B cell (primary cell): ENCODE measurements at regions not wholly inside any gene's neighbourhood (a gene's known extent, or its start where the extent isn't known, plus 50 kb on each side); places are given as distances from the start of the nearest gene placed in this dataset.

Source experiments
- ATAC-seq: fragments of 200-7000 bp; cut with Tn5 transposase; one replicate; pipeline ENCODE4 v1.10.0; 2021; ENCODE audit warnings: low read depth, mild to moderate bottlenecking, moderate number of reproducible peaks, moderate library complexity
- CTCF ChIA-PET: fragments of 350-600 bp; sonication (Branson Sonifier 250); formaldehyde crosslinking; loops from one replicate; lab custom pipeline; 2021; ENCODE audit warnings: antibody characterized with exemption, inconsistent platforms; lab: Charles Lee
- POLR2A ChIA-PET: fragments of 350-600 bp; sonication (Branson Sonifier 250); formaldehyde crosslinking; loops from one replicate; lab custom pipeline; 2021; ENCODE audit warnings: antibody characterized with exemption; lab: Charles Lee
- DNase-seq: peaks from one replicate; pipeline ENCODE4 v3.0.0; 2013
- H2AFZ ChIP-seq: 2 replicates; pipeline ENCODE4 v1.6.1; 2012; ENCODE audit warnings: mild to moderate bottlenecking, low read depth, low read length; ENCODE audit not compliant: insufficient read depth, poor library complexity, severe bottlenecking
- H3K27ac ChIP-seq, 2 donors: 1 replicate in 1 of 2; 2 replicates in 1 of 2; pipeline ENCODE4 v1.5.1; 2012 to 2013; ENCODE audit warnings: low read length in 2 of 2, mild to moderate bottlenecking in 2 of 2, moderate library complexity in 1 of 2
- H3K27me3 ChIP-seq, 4 experiments: fragments of 200-600 bp in 1 of 4; sonication (generic) in 1 of 4; replicated peaks in 1 of 4; 1 replicate in 2 of 4; 2 replicates in 2 of 4; pipeline versions ENCODE4 v1.6.1 to v1.7.0; 2013 to 2016; ENCODE audit warnings: low read length in 3 of 4, mild to moderate bottlenecking in 2 of 4, mixed read lengths in 1 of 4, moderate library complexity in 1 of 4; ENCODE audit not compliant: insufficient read depth in 4 of 4, control insufficient read depth in 3 of 4; ENCODE audit errors: control extremely low read depth in 1 of 4
- H3K36me3 ChIP-seq, 2 experiments: replicated peaks in 1 of 2; 1 replicate in 1 of 2; 2 replicates in 1 of 2; pipeline versions ENCODE4 v1.6.1 to v1.7.1; 2013; ENCODE audit warnings: low read length in 1 of 2; ENCODE audit not compliant: insufficient read depth in 2 of 2, control insufficient read depth in 1 of 2; ENCODE audit errors: control extremely low read depth in 1 of 2, extremely low read depth in 1 of 2
- H3K4me1 ChIP-seq, 2 donors: fragments of 200-600 bp in 1 of 2; sonication (generic) in 1 of 2; 1 replicate in 1 of 2; 2 replicates in 1 of 2; pipeline versions ENCODE4 v1.5.1 to v1.6.1; 2013 to 2017; ENCODE audit warnings: low read length in 2 of 2; ENCODE audit not compliant: control insufficient read depth in 2 of 2, insufficient read depth in 2 of 2
- H3K4me2 ChIP-seq: replicated peaks from 2 replicates; pipeline ENCODE3; 2012; ENCODE audit warnings: mild to moderate bottlenecking, low read depth, low read length; ENCODE audit not compliant: poor library complexity, severe bottlenecking
- H3K4me3 ChIP-seq, 5 experiments: fragments of 200-600 bp in 1 of 5; sonication (generic) in 1 of 5; 1 replicate in 3 of 5; 2 replicates in 2 of 5; pipeline versions ENCODE4 v1.5.1 to v1.7.0; 2011 to 2016; ENCODE audit warnings: low read length in 4 of 5, mild to moderate bottlenecking in 4 of 5, low read depth in 2 of 5, control low read depth in 1 of 5, moderate library complexity in 1 of 5; ENCODE audit not compliant: insufficient read depth in 1 of 5; ENCODE audit errors: control extremely low read depth in 1 of 5, extremely low read depth in 1 of 5
- H3K79me2 ChIP-seq: fragments of 200-600 bp; sonication (generic); one replicate; pipeline ENCODE4 v1.6.0; 2016; ENCODE audit warnings: low read length; ENCODE audit not compliant: control insufficient read depth, insufficient read depth
- H3K9ac ChIP-seq: fragments of 200-600 bp; sonication (generic); 2 replicates; pipeline ENCODE4 v1.6.1; 2017; ENCODE audit warnings: mild to moderate bottlenecking, low read length, moderate library complexity
- H3K9me3 ChIP-seq, 3 donors: one replicate each; pipeline versions ENCODE4 v1.6.1 to v1.7.1; 2013; ENCODE audit warnings: low read length in 2 of 3; ENCODE audit not compliant: control insufficient read depth in 2 of 3, insufficient read depth in 1 of 3; ENCODE audit errors: control extremely low read depth in 1 of 3
- H4K20me1 ChIP-seq: 2 replicates; pipeline ENCODE4 v1.6.0; 2012; ENCODE audit warnings: mild to moderate bottlenecking, low read length; ENCODE audit not compliant: insufficient read depth, control insufficient read depth, poor library complexity, severe bottlenecking
- H3K27ac Mint-ChIP-seq: one replicate; pipeline ENCODE4 v1.8.0; 2021; ENCODE audit warnings: mixed read lengths
- H3K27me3 Mint-ChIP-seq: one replicate; pipeline ENCODE4 v1.8.0; 2021; ENCODE audit warnings: mixed read lengths
- H3K4me1 Mint-ChIP-seq: one replicate; pipeline ENCODE4 v1.8.0; 2021; ENCODE audit warnings: mixed read lengths
- H3K4me3 Mint-ChIP-seq: one replicate; pipeline ENCODE4 v1.8.0; 2021; ENCODE audit warnings: mixed read lengths
- H3K9me3 Mint-ChIP-seq: one replicate; pipeline ENCODE4 v1.8.0; 2022; ENCODE audit warnings: mixed read lengths; ENCODE audit not compliant: insufficient read depth
- CTCF ChIP-seq: fragments of 200-600 bp; IDR thresholded peaks from one replicate; pipeline ENCODE4 v1.8.0; 2022; ENCODE audit warnings: antibody characterized with exemption, mild to moderate bottlenecking
- EZH2 ChIP-seq: IDR thresholded peaks from 2 replicates; pipeline ENCODE4 v1.6.1; 2012; ENCODE audit warnings: borderline replicate concordance, low read depth, mild to moderate bottlenecking, moderate library complexity, low read length; ENCODE audit not compliant: insufficient read depth, poor library complexity, severe bottlenecking
- WGBS: methylation state at CpG from one replicate; pipeline ENCODE4 v1.1.5; 2013; ENCODE audit warnings: missing lambda C conversion rate; ENCODE audit not compliant: insufficient coverage; 5-methylcytosine and 5-hydroxymethylcytosine counted together
- intact Hi-C: fragments of 100-400 bp; cut with micrococcal nuclease; formaldehyde crosslinking; loops from one replicate; pipeline ENCODE4 v1.10.0; 2022

GRCh38 chr9:115746496-115746895, 407.1 kb upstream of the PAPPA start:
- H3K9me3 Mint-ChIP-seq, result no peaks in the 10 kb centered on the region
- Histone ChIP-seq H2AFZ (no peak overlapping the region), H4K20me1 (no peaks in the 10 kb centered on the region), H3K79me2 (no peaks in the 10 kb centered on the region), H3K27ac (no peak overlapping the region), H3K27me3 (no peaks in the 10 kb centered on the region), H3K36me3 (no peaks in the 10 kb centered on the region), H3K4me1 (no peaks in the 10 kb centered on the region), H3K4me3 (no peak overlapping the region), H3K4me2 (no peak overlapping the region), H3K9me3 (no peaks in the 10 kb centered on the region), H3K9ac (no peak overlapping the region)
- TF ChIP-seq EZH2, result no peak
- TF ChIP-seq CTCF, result no peak
- no peak overlapping the region for H3K27ac Mint-ChIP-seq
- ChIA-PET CTCF (no interaction called here), POLR2A (no interaction called here)
- H3K4me3 Mint-ChIP-seq, result no peak overlapping the region
- no peak for ATAC-seq
- H3K27me3 Mint-ChIP-seq, result peaks cover 3% of the 10 kb centered on the region
- no CpG with 5 or more reads among the region's 6 CpGs for WGBS
- H3K4me1 Mint-ChIP-seq, result no peaks in the 10 kb centered on the region
- intact Hi-C loops, result no loop called here
- DNase-seq, result no peak

GRCh38 chr9:115747731-115748130, 405.9 kb upstream of the PAPPA start:
- Histone ChIP-seq H3K4me2 (no peak overlapping the region), H3K27ac (no peak overlapping the region), H4K20me1 (no peaks in the 10 kb centered on the region), H3K36me3 (no peaks in the 10 kb centered on the region), H3K79me2 (no peaks in the 10 kb centered on the region), H3K27me3 (no peaks in the 10 kb centered on the region), H3K4me1 (no peaks in the 10 kb centered on the region), H3K4me3 (no peak overlapping the region), H3K9ac (no peak overlapping the region), H2AFZ (no peak overlapping the region), H3K9me3 (no peaks in the 10 kb centered on the region)
- Mint-ChIP-seq H3K27ac (no peak overlapping the region), H3K4me1 (no peaks in the 10 kb centered on the region), H3K4me3 (no peak overlapping the region), H3K9me3 (no peaks in the 10 kb centered on the region), H3K27me3 (peaks cover 3% of the 10 kb centered on the region)
- POLR2A ChIA-PET, result no interaction called here
- ATAC-seq (no peak), DNase-seq (no peak)
- CTCF ChIA-PET, result no interaction called here
- 50% methylated on average over 1 of the region's 1 CpG for WGBS
- intact Hi-C loops, result no loop called here
- TF ChIP-seq EZH2 (no peak), CTCF (no peak)
